Spleen (tissue), 11 donors: ENCODE measurements at regions not wholly inside any gene's neighbourhood (a gene's known extent, or its start where the extent isn't known, plus 50 kb on each side); places are given as distances from the start of the nearest gene placed in this dataset.

Experiments
- DNase-seq: peaks from one replicate; pipeline ENCODE4 v3.0.0-alpha.2; 2020
- H3K27ac ChIP-seq, 8 donors: fragments of 200-600 bp; sonication (generic) in 7 of 8; 1 replicate in 4 of 8; 2 replicates in 4 of 8; pipeline versions ENCODE4 v1.5.0 to v1.8.0; 2016 to 2021; ENCODE audit warnings: inconsistent platforms in 4 of 8, mild to moderate bottlenecking in 4 of 8, moderate library complexity in 1 of 8
- H3K27me3 ChIP-seq, 7 donors: fragments of 200-600 bp; sonication (generic) in 6 of 7; replicated peaks in 1 of 7; 1 replicate in 4 of 7; 2 replicates in 3 of 7; pipeline versions ENCODE4 v1.5.0 to v1.8.0; 2016 to 2021; ENCODE audit warnings: inconsistent platforms in 3 of 7, mild to moderate bottlenecking in 1 of 7
- H3K36me3 ChIP-seq, 6 donors: fragments of 200-600 bp; sonication (generic) in 5 of 6; 1 replicate in 4 of 6; 2 replicates in 2 of 6; pipeline versions ENCODE4 v1.5.0 to v1.8.0; 2016 to 2021; ENCODE audit warnings: inconsistent platforms in 2 of 6
- H3K4me1 ChIP-seq, 6 donors: fragments of 200-600 bp; sonication (generic) in 5 of 6; 1 replicate in 3 of 6; 2 replicates in 3 of 6; pipeline versions ENCODE4 v1.5.0 to v1.8.0; 2016 to 2021; ENCODE audit warnings: inconsistent platforms in 3 of 6
- H3K4me3 ChIP-seq, 8 donors: fragments of 200-600 bp; sonication (generic) in 7 of 8; 1 replicate in 4 of 8; 2 replicates in 4 of 8; pipeline versions ENCODE4 v1.5.0 to v1.8.0; 2016 to 2021; ENCODE audit warnings: inconsistent platforms in 4 of 8, mild to moderate bottlenecking in 4 of 8, moderate library complexity in 2 of 8
- H3K9me3 ChIP-seq, 8 donors: fragments of 200-600 bp; sonication (generic) in 7 of 8; 1 replicate in 4 of 8; 2 replicates in 4 of 8; pipeline versions ENCODE4 v1.5.0 to v1.8.0; 2016 to 2021; ENCODE audit warnings: inconsistent platforms in 4 of 8
- CTCF ChIP-seq, 11 experiments: fragments of 200-600 bp in 7 of 11; fragments of 450-650 bp in 4 of 11; sonication (generic) in 4 of 11; IDR thresholded peaks in 8 of 11; conservative IDR thresholded peaks in 3 of 11; 1 replicate in 7 of 11; 2 replicates in 4 of 11; pipeline versions ENCODE4 v1.4.0 to v1.8.0; 2016 to 2021; ENCODE audit warnings: antibody characterized with exemption in 11 of 11, inconsistent platforms in 4 of 11, mild to moderate bottlenecking in 1 of 11
- POLR2A ChIP-seq, 3 donors: fragments of 450-650 bp; IDR thresholded peaks; one replicate each; pipeline ENCODE4 v1.5.1; 2017; ENCODE audit warnings: antibody characterized with exemption in 3 of 3, mild to moderate bottlenecking in 1 of 3
- POLR2AphosphoS5 ChIP-seq, 3 donors: sonication (generic); formaldehyde crosslinking; IDR thresholded peaks; one replicate each; pipeline ENCODE4 v1.5.1; 2017; ENCODE audit warnings: antibody characterized with exemption in 3 of 3
- WGBS, 5 donors: extraction: QIAGEN DNeasy Blood & Tissue Kit in 3 of 5; methylation state at CpG; one replicate each; pipeline versions ENCODE4 v1.1.5 to v1.1.7; 2013 to 2018; 5-methylcytosine and 5-hydroxymethylcytosine counted together
- intact Hi-C: fragments of 100-400 bp; cut with DNase I; formaldehyde crosslinking; loops from one replicate; pipeline ENCODE4 v1.15.0; 2023; ENCODE audit warnings: low total_unique reads
- donor health status: healthy with polysubstance abuse.
- donor health status: DM: no; HTN: no; CAD: no; lungs with moderate emphysema.
- donor health status: DM: no; HTN: no; CAD: no.
- donor health status: Bipolar disorder and iron deficiency.
- donor health status: healthy.
- donor health status: DM: no; HTN: no; CAD: no.
- donor health status: DM: yes; HTN: yes; CAD: no.

- H3K27me3 ChIP-seq, result no peaks in the 10 kb centered on the region
- TF ChIP-seq POLR2AphosphoS5 (IDR thresholded peaks at IDR 0.05) (no peak), CTCF (IDR thresholded peaks at IDR 0.05 in 8 of 11, conservative IDR thresholded peaks at IDR 0.05 in 3 of 11) (no peak), POLR2A (IDR thresholded peaks at IDR 0.05) (no peak)
- no peak overlapping the region for H3K4me3 ChIP-seq
- WGBS, 5 donors, result 90 to 92% (median 90%) methylated on average over 3 of the region's 3 CpGs
- intact Hi-C loops, result no loop called here
- no peaks in the 10 kb centered on the region for H3K36me3 ChIP-seq
- no peak for DNase-seq
- H3K9me3 ChIP-seq, result no peaks in the 10 kb centered on the region
- H3K27ac ChIP-seq, result no peak overlapping the region
- no peaks in the 10 kb centered on the region for H3K4me1 ChIP-seq
These were observed 278.3 kb downstream of the HGF start for GRCh38 chr7:81491573-81491972.

- Histone ChIP-seq H3K27me3 (no peaks in the 10 kb centered on the region), H3K36me3 (no peaks in the 10 kb centered on the region), H3K4me3 (peak overlapping the region in 1 of 8 donors; percentile 22), H3K27ac (peak overlapping the region in 3 of 8 donors; percentile 28 to 66 (median 54)), H3K9me3 (no peaks in the 10 kb centered on the region), H3K4me1 (no peaks in the 10 kb centered on the region)
- DNase-seq, result no peak
- no peak for TF ChIP-seq POLR2A (IDR thresholded peaks at IDR 0.05)
- no peak for TF ChIP-seq CTCF (IDR thresholded peaks at IDR 0.05 in 8 of 11, conservative IDR thresholded peaks at IDR 0.05 in 3 of 11)
- TF ChIP-seq POLR2AphosphoS5 (IDR thresholded peaks at IDR 0.05), result no peak
- intact Hi-C loops, result no loop called here
- 76 to 98% (median 91%) methylated on average over 2 of the region's 2 CpGs for WGBS, 5 donors
These were observed 281.6 kb downstream of the HGF start for GRCh38 chr7:81488210-81488609.

DNA sequence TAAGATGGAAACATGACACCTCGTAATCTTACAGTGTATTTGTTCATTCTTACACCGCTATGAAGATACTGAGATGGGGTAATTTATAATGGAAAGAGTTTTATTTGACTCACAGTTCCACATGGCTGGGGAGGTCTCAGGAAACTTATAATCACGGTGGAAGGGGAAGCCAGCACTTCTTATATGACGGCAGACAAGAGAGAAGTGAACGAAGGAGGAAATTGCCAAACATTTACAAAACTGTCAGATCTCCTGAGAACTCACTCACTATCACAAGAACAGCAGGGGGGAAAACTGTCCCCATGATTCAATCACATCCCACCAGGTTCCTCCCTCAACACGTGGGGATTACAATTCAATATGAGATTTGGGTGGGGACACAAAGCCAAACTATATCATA is 282.3 kb downstream of the HGF start:
- TF ChIP-seq CTCF (IDR thresholded peaks at IDR 0.05 in 8 of 11, conservative IDR thresholded peaks at IDR 0.05 in 3 of 11) (no peak), POLR2A (IDR thresholded peaks at IDR 0.05) (no peak), POLR2AphosphoS5 (IDR thresholded peaks at IDR 0.05) (no peak)
- no peak for DNase-seq
- Histone ChIP-seq H3K9me3 (no peaks in the 10 kb centered on the region), H3K27ac (peak overlapping the region in 5 of 8 donors; percentile 9 to 66 (median 54)), H3K36me3 (no peaks in the 10 kb centered on the region), H3K27me3 (no peaks in the 10 kb centered on the region), H3K4me1 (no peaks in the 10 kb centered on the region), H3K4me3 (peak overlapping the region in 1 of 8 donors; percentile 22)
- intact Hi-C loops, result no loop called here
- WGBS, 5 donors, result 34 to 64% (median 41%) methylated on average over 6 of the region's 6 CpGs

DNA sequence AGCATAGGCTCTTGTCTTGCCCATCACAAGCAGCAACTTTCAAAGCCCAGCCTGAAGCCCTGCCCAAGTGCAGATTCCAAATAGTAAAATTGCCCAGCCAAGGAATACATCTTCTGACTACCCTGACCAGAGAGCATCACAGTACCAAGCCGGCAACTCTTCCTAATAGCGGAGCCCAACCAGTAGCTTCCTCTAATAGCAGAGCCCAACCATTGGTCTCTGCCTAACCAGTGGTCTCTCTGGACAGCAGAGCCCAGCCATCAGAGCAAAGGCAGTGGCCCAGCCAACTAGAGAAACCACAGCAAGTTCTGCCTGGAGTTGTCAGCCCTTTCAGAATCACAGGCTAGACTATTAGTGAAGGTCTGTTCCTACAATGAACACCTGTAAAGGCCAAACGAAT is 285.6 kb downstream of the HGF start:
- no peak for DNase-seq
- no peaks in the 10 kb centered on the region for H3K9me3 ChIP-seq
- H3K36me3 ChIP-seq, result no peaks in the 10 kb centered on the region
- 47 to 55% (median 52%) methylated on average over 3 of the region's 3 CpGs for WGBS, 5 donors
- H3K27ac ChIP-seq, result no peak overlapping the region
- no peak for TF ChIP-seq POLR2A (IDR thresholded peaks at IDR 0.05)
- TF ChIP-seq CTCF (IDR thresholded peaks at IDR 0.05 in 8 of 11, conservative IDR thresholded peaks at IDR 0.05 in 3 of 11), result no peak
- no peak for TF ChIP-seq POLR2AphosphoS5 (IDR thresholded peaks at IDR 0.05)
- no peaks in the 10 kb centered on the region for H3K4me1 ChIP-seq
- intact Hi-C loops, result loop anchor here (5.0 kb wide), 1 partner anchor 1088 kb away; no protein-coding TSS in a partner anchor
- H3K27me3 ChIP-seq, result no peaks in the 10 kb centered on the region
- no peak overlapping the region for H3K4me3 ChIP-seq
